GM12878 (cell line): ENCODE measurements at regions not wholly inside any gene's neighbourhood (a gene's known extent, or its start where the extent isn't known, plus 50 kb on each side); places are given as distances from the start of the nearest gene placed in this dataset.

Experiments
- ASH2L ChIP-seq: fragments of 300-600, 200-600 bp; sonication (generic); IDR thresholded peaks from 2 replicates; pipeline ENCODE4 v1.6.1; 2017; ENCODE audit warnings: low read depth, mild to moderate bottlenecking, borderline replicate concordance
- BMI1 ChIP-seq: fragments of 450-650 bp; IDR thresholded peaks from 2 replicates; pipeline ENCODE4 v1.6.1; 2016; ENCODE audit warnings: mild to moderate bottlenecking, moderate library complexity, borderline replicate concordance
- CREB1 ChIP-seq: IDR thresholded peaks from 2 replicates; pipeline ENCODE4 v1.6.1; 2012; ENCODE audit warnings: low read depth, mild to moderate bottlenecking, inconsistent platforms
- CTCF ChIP-seq, 3 experiments: IDR thresholded peaks in 2 of 3; conservative IDR thresholded peaks in 1 of 3; 2 replicates each; pipeline ENCODE4 v1.5.1; 2011; ENCODE audit warnings: low read depth in 3 of 3, low read length in 3 of 3, mild to moderate bottlenecking in 3 of 3, control low read depth in 2 of 3, moderate library complexity in 2 of 3, inconsistent platforms in 1 of 3, mixed read lengths in 1 of 3; ENCODE audit not compliant: control insufficient read depth in 2 of 3, insufficient read depth in 1 of 3; ENCODE audit errors: extremely low read depth in 1 of 3
- FOS ChIP-seq: IDR thresholded peaks from 3 replicates; pipeline ENCODE4 v1.6.1; 2011; ENCODE audit warnings: borderline replicate concordance; ENCODE audit not compliant: insufficient read length; ENCODE audit errors: extremely low read depth
- MAX ChIP-seq: IDR thresholded peaks from 2 replicates; pipeline ENCODE4 v1.6.1; 2012; ENCODE audit warnings: low read depth, low read length, improper control_type of control experiment
- MYC ChIP-seq: IDR thresholded peaks from 2 replicates; pipeline ENCODE4 v1.6.1; 2011; ENCODE audit warnings: mild to moderate bottlenecking, low read length, moderate library complexity, inconsistent platforms; ENCODE audit not compliant: insufficient read depth, insufficient replicate concordance, insufficient read length, severe bottlenecking
- NFYB ChIP-seq: IDR thresholded peaks from 2 replicates; pipeline ENCODE4 v1.6.1; 2011; ENCODE audit warnings: low read depth, mild to moderate bottlenecking, low read length, improper control_type of control experiment, moderate library complexity; ENCODE audit not compliant: insufficient read depth
- PAX8 ChIP-seq: fragments of 450-650 bp; IDR thresholded peaks from 2 replicates; pipeline ENCODE4 v1.6.1; 2017; ENCODE audit warnings: mild to moderate bottlenecking, moderate library complexity
- PKNOX1 ChIP-seq: fragments of 450-650 bp; IDR thresholded peaks from 2 replicates; pipeline ENCODE4 v1.6.1; 2016; ENCODE audit warnings: mild to moderate bottlenecking
- POLR2A ChIP-seq: IDR thresholded peaks from 2 replicates; pipeline ENCODE4 v1.6.1; 2011; ENCODE audit warnings: low read depth, mild to moderate bottlenecking, low read length
- POLR2AphosphoS5 ChIP-seq: IDR thresholded peaks from 2 replicates; pipeline ENCODE4 v1.6.1; 2011; ENCODE audit warnings: mild to moderate bottlenecking, low read length, inconsistent platforms
- USF1 ChIP-seq: IDR thresholded peaks from 2 replicates; pipeline ENCODE4 v1.6.1; 2011; ENCODE audit warnings: borderline replicate concordance, low read depth, mild to moderate bottlenecking, moderate library complexity, mixed read lengths, low read length; ENCODE audit not compliant: insufficient read depth; ENCODE audit errors: extremely low read length

- no peak for TF ChIP-seq CTCF (IDR thresholded peaks at IDR 0.05 in 2 of 3, conservative IDR thresholded peaks at IDR 0.05 in 1 of 3; ENCODE audit: control insufficient read depth in 2 of 3, extremely low read depth in 1 of 3, insufficient read depth in 1 of 3, low read depth in 3 of 3, low read length in 3 of 3)
- TF ChIP-seq USF1: no peak
- TF ChIP-seq POLR2A: no peak
- TF ChIP-seq BMI1: no peak
- no peak for TF ChIP-seq POLR2AphosphoS5
- no peak for TF ChIP-seq NFYB
- TF ChIP-seq PAX8: no peak
- no peak for TF ChIP-seq CREB1
- TF ChIP-seq PKNOX1: no peak
- TF ChIP-seq MAX: no peak
- TF ChIP-seq FOS: no peak
- no peak for TF ChIP-seq MYC
- TF ChIP-seq ASH2L: no peak
Measured at GRCh38 chr5:56493308-56493707, 260.2 kb upstream of the ANKRD55 start.
